ENCODE measurements at regions not wholly inside any gene's neighbourhood (a gene's known extent, or its start where the extent isn't known, plus 50 kb on each side); places are given as distances from the start of the nearest gene placed in this dataset.

DNA sequence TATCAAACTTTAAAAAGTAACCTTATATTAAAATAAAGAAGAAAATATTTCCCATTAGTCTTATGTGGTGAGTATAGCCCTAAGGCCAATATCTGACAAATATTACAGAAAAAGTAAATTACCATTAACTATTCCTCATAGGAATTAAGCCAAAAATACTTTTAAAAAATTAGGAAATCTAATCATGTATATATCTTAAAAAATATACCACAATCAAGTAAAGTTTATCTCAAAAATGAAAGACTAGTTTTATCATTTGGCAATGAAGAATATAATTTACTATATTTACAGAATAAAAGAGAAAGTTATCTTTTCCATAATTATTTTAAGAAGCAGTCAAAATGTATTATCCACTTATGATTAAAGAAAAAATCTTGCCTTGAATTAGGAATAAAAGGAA, 458.8 kb upstream of the ZNF462 start:
- no peaks in the 10 kb centered on the region; a peak in 1 of 4 replicates for H3K9me3 ChIP-seq (ENCODE audit: insufficient read depth in 2 of 2, low read depth in 1 of 2, low read length in 1 of 2)
- H3K36me3 ChIP-seq (ENCODE audit: control insufficient read depth in 2 of 4, insufficient read depth in 4 of 4, low read length in 3 of 4) = no peaks in the 10 kb centered on the region
- no peaks in the 10 kb centered on the region for H3K23me2 ChIP-seq (ENCODE audit: low read depth, low read length)
- H2BK20ac ChIP-seq (ENCODE audit: low read length) = no peak overlapping the region
- no peak overlapping the region for H3K56ac ChIP-seq (replicated peaks; ENCODE audit: insufficient read length, low read depth, low read length)
- H3K9ac ChIP-seq (replicated peaks in 1 of 4; ENCODE audit: extremely low read depth in 1 of 4, low read depth in 3 of 4, low read length in 3 of 4) = no peak overlapping the region
- H3K27me3 ChIP-seq (replicated peaks in 1 of 4; ENCODE audit: control insufficient read depth in 3 of 4, extremely low read depth in 1 of 4, insufficient read depth in 3 of 4, low read length in 3 of 4) = no peaks in the 10 kb centered on the region
- H4K8ac ChIP-seq (ENCODE audit: extremely low read depth, insufficient read depth, low read length) = no peak overlapping the region
- H3K23ac ChIP-seq (ENCODE audit: insufficient read length) = no peak overlapping the region
- no peak overlapping the region for H2AFZ ChIP-seq (ENCODE audit: low read length)
- no peak overlapping the region for H4K91ac ChIP-seq (replicated peaks; ENCODE audit: insufficient read length, low read length)
- H2AK5ac ChIP-seq (ENCODE audit: low read depth, low read length) = no peak overlapping the region
- ChIA-PET POLR2A (ENCODE audit: partially characterized antibody) (no interaction called here), CTCF (ENCODE audit: partially characterized antibody) (no interaction called here)
- TF ChIP-seq RAD21 (IDR thresholded peaks at IDR 0.05 in 1 of 2, conservative IDR thresholded peaks at IDR 0.05 in 1 of 2; ENCODE audit: low read depth in 2 of 2, low read length in 2 of 2) (no peak), BCL11A (IDR thresholded peaks at IDR 0.05; ENCODE audit: low read depth in 2 of 2, low read length in 2 of 2) (no peak), KDM1A (IDR thresholded peaks at IDR 0.05; ENCODE audit: borderline replicate concordance, low read length) (no peak), KDM4A (IDR thresholded peaks at IDR 0.05; ENCODE audit: low read depth, low read length, severe bottlenecking) (no peak), GABPA (IDR thresholded peaks at IDR 0.05; ENCODE audit: borderline replicate concordance, insufficient read depth, low read length) (no peak), FOSL1 (IDR thresholded peaks at IDR 0.05; ENCODE audit: insufficient read depth, low read depth, low read length) (no peak), GTF2F1 (IDR thresholded peaks at IDR 0.05; ENCODE audit: borderline replicate concordance, low read depth, low read length) (no peak), ASH2L (IDR thresholded peaks at IDR 0.05; ENCODE audit: low read length) (no peak), TCF12 (IDR thresholded peaks at IDR 0.05; ENCODE audit: low read depth, low read length) (no peak), KDM5A (IDR thresholded peaks at IDR 0.05; ENCODE audit: low read length) (no peak), SIRT6 (IDR thresholded peaks at IDR 0.05; ENCODE audit: low read length) (no peak)
- TF ChIP-seq, protein P1, sequence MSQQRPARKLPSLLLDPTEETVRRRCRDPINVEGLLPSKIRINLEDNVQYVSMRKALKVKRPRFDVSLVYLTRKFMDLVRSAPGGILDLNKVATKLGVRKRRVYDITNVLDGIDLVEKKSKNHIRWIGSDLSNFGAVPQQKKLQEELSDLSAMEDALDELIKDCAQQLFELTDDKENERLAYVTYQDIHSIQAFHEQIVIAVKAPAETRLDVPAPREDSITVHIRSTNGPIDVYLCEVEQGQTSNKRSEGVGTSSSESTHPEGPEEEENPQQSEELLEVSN (IDR thresholded peaks at IDR 0.05) = no peak
- H3K27ac ChIP-seq (ENCODE audit: low read depth, low read length) = no peak overlapping the region
- H3K79me1 ChIP-seq (ENCODE audit: low read depth, low read length) = no peaks in the 10 kb centered on the region
- no peak overlapping the region for H2BK120ac ChIP-seq (replicated peaks; ENCODE audit: low read depth, low read length)
- FAIRE-seq (no peak), DNase-seq (ENCODE audit: low read depth in 1 of 2, low spot score in 2 of 2) (no peak)
- no peak overlapping the region for H2BK12ac ChIP-seq (ENCODE audit: low read depth, low read length)
- no peak overlapping the region for H3K18ac ChIP-seq (ENCODE audit: extremely low read depth, low read length)
- no peaks in the 10 kb centered on the region for H3K79me2 ChIP-seq (ENCODE audit: control insufficient read depth in 1 of 2, insufficient read depth in 2 of 2, low read length in 2 of 2)
- no peaks in the 10 kb centered on the region for H4K20me1 ChIP-seq (replicated peaks in 1 of 2; ENCODE audit: control insufficient read depth in 1 of 2, insufficient read depth in 2 of 2, low read length in 2 of 2)
- no peak overlapping the region for H3K4me2 ChIP-seq (ENCODE audit: insufficient read depth in 1 of 2, low read depth in 2 of 2, low read length in 2 of 2)
- H2BK5ac ChIP-seq (ENCODE audit: low read depth, low read length) = no peak overlapping the region
- H3K4me1 ChIP-seq (replicated peaks in 1 of 4; ENCODE audit: control insufficient read depth in 3 of 4, insufficient read depth in 4 of 4, low read length in 3 of 4) = no peaks in the 10 kb centered on the region
- H3K4me3 ChIP-seq (ENCODE audit: extremely low read depth in 1 of 4, insufficient read depth in 2 of 4, low read depth in 3 of 4, low read length in 4 of 4) = no peak overlapping the region
- no peak overlapping the region for H3K4ac ChIP-seq (replicated peaks; ENCODE audit: insufficient read length, low read depth, low read length)
- no peak overlapping the region for H4K5ac ChIP-seq (ENCODE audit: insufficient read length, low read depth, low read length)
- no peak overlapping the region for H3K14ac ChIP-seq (ENCODE audit: insufficient read length)
- H2BK15ac ChIP-seq (ENCODE audit: low read length) = no peak overlapping the region

Data from H1 (cell line).